NCI-H1694 treated with DMSO at 0.1 percent for 48 hours (cell line): ENCODE measurements at regions not wholly inside any gene's neighbourhood (a gene's known extent, or its start where the extent isn't known, plus 50 kb on each side); places are given as distances from the start of the nearest gene placed in this dataset.

Source experiments
- DNase-seq: peaks from one replicate; lab custom pipeline; 2025; lab: John Stamatoyannopoulos, UW

GRCh38 chr4:67234296-67234695 is 311.0 kb downstream of the CENPC start:
- DNase-seq: no peak

- DNase-seq: no peak
Measured at GRCh38 chr4:67229148-67229547, 316.2 kb downstream of the CENPC start.

- no peak for DNase-seq
Measured at GRCh38 chr4:67220861-67221260, 324.4 kb downstream of the CENPC start.

- DNase-seq: no peak
Measured at GRCh38 chr4:67218883-67219282, 326.4 kb downstream of the CENPC start.

GRCh38 chr4:67207941-67208441 is 337.3 kb downstream of the CENPC start:
- DNase-seq: no peak

GRCh38 chr4:67204441-67204840 is 340.9 kb downstream of the CENPC start:
- DNase-seq: no peak

- no peak for DNase-seq
Measured at GRCh38 chr4:67201334-67201733, 344.0 kb downstream of the CENPC start.

- peak; percentile 58 for DNase-seq
Measured at GRCh38 chr4:67198727-67199126, 346.6 kb downstream of the CENPC start.

- no peak for DNase-seq
Measured at GRCh38 chr4:67167849-67168248, 377.5 kb downstream of the CENPC start.

- no peak for DNase-seq
Measured at GRCh38 chr4:67162690-67163089, 382.6 kb downstream of the CENPC start.

GRCh38 chr4:67161311-67161710 is 384.0 kb downstream of the CENPC start:
- no peak for DNase-seq

- no peak for DNase-seq
Measured at GRCh38 chr4:67160394-67160793, 384.9 kb downstream of the CENPC start.

GRCh38 chr4:67158666-67159065 is 386.6 kb downstream of the CENPC start:
- no peak for DNase-seq

- no peak for DNase-seq
Measured at GRCh38 chr4:67152976-67153375, 392.3 kb downstream of the CENPC start.

- DNase-seq: no peak
Measured at GRCh38 chr4:67151376-67152343, 393.6 kb downstream of the CENPC start.

GRCh38 chr4:67141586-67141985 is 403.7 kb downstream of the CENPC start:
- no peak for DNase-seq

GRCh38 chr4:67134616-67135015 is 410.7 kb downstream of the CENPC start:
- DNase-seq: no peak

- no peak for DNase-seq
Measured at GRCh38 chr4:67133162-67133561, 412.1 kb downstream of the CENPC start.

- no peak for DNase-seq
Measured at GRCh38 chr4:67131224-67131623, 414.1 kb downstream of the CENPC start.

- DNase-seq: no peak
Measured at GRCh38 chr4:67130411-67130810, 414.9 kb downstream of the CENPC start.

GRCh38 chr4:67126570-67126969 is 418.7 kb downstream of the CENPC start:
- DNase-seq: no peak

GRCh38 chr4:67125636-67126514 is 419.4 kb downstream of the CENPC start:
- no peak for DNase-seq

- DNase-seq: no peak
Measured at GRCh38 chr4:67124716-67125115, 420.6 kb downstream of the CENPC start.
